HL-60 (cell line): ENCODE measurements at regions not wholly inside any gene's neighbourhood (a gene's known extent, or its start where the extent isn't known, plus 50 kb on each side); places are given as distances from the start of the nearest gene placed in this dataset.

Source experiments
- POLR2AphosphoS5 ChIP-seq: IDR thresholded peaks from 2 replicates; pipeline ENCODE4 v1.6.1; 2012; ENCODE audit warnings: low read depth
- REST ChIP-seq: IDR thresholded peaks from 2 replicates; pipeline ENCODE4 v1.6.1; 2012; ENCODE audit warnings: low read depth; ENCODE audit not compliant: insufficient replicate concordance
- SPI1 ChIP-seq: IDR thresholded peaks from 2 replicates; pipeline ENCODE4 v1.6.1; 2012; ENCODE audit warnings: low read depth, mild to moderate bottlenecking, borderline replicate concordance
- TF ChIP-seq, protein P1 (sequence below): IDR thresholded peaks from one replicate; pipeline ENCODE4 v1.5.1; 2011; ENCODE audit warnings: low read length, control low read depth, inconsistent platforms; ENCODE audit not compliant: insufficient read depth

DNA sequence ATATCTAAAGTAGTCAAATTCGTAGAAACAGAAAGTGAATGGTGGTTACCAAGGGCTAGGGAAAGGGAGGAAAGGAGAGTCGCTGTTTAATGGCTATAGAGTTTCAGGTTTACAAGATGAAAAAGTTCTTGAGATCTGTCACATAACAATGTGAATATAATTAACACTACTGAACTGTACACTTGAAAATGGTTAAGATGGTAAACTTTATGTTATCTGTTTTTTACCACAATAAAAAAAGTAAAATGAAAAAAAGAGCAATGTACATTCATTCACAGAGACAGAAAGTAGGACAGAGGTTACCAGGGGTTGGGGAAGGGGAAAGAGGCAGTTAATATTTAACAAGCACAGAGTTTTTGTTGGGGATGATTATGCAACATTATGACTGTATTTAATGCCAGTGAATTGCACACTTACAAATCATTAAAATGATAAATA is 53.3 kb upstream of the SEC16B start:
- TF ChIP-seq, protein P1, sequence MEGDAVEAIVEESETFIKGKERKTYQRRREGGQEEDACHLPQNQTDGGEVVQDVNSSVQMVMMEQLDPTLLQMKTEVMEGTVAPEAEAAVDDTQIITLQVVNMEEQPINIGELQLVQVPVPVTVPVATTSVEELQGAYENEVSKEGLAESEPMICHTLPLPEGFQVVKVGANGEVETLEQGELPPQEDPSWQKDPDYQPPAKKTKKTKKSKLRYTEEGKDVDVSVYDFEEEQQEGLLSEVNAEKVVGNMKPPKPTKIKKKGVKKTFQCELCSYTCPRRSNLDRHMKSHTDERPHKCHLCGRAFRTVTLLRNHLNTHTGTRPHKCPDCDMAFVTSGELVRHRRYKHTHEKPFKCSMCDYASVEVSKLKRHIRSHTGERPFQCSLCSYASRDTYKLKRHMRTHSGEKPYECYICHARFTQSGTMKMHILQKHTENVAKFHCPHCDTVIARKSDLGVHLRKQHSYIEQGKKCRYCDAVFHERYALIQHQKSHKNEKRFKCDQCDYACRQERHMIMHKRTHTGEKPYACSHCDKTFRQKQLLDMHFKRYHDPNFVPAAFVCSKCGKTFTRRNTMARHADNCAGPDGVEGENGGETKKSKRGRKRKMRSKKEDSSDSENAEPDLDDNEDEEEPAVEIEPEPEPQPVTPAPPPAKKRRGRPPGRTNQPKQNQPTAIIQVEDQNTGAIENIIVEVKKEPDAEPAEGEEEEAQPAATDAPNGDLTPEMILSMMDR = no peak
- TF ChIP-seq REST (no peak), POLR2AphosphoS5 (no peak), SPI1 (no peak)
